WERI-Rb-1 (cell line): ENCODE measurements at regions not wholly inside any gene's neighbourhood (a gene's known extent, or its start where the extent isn't known, plus 50 kb on each side); places are given as distances from the start of the nearest gene placed in this dataset.

Source experiments
- DNase-seq: peaks from one replicate; pipeline ENCODE4 v3.0.0-alpha.2; 2020
- H3K27ac ChIP-seq: fragments of 250-450 bp; sonication (Bioruptor Pico); 2 replicates; pipeline ENCODE4 v1.5.1; 2020; ENCODE audit warnings: mild to moderate bottlenecking, moderate library complexity
- H3K27me3 ChIP-seq: fragments of 250-450 bp; sonication (Bioruptor Pico); 2 replicates; pipeline ENCODE4 v1.5.1; 2021; ENCODE audit warnings: mild to moderate bottlenecking, low read depth, moderate library complexity; ENCODE audit not compliant: insufficient read depth, severe bottlenecking
- H3K36me3 ChIP-seq: fragments of 250-450 bp; sonication (Bioruptor Pico); 2 replicates; pipeline ENCODE4 v1.5.1; 2020; ENCODE audit warnings: mild to moderate bottlenecking, moderate library complexity
- H3K4me3 ChIP-seq: 2 replicates; pipeline ENCODE4 v1.5.1; 2011; ENCODE audit warnings: low read depth, mild to moderate bottlenecking, control low read depth, low read length
- H3K9me3 ChIP-seq: fragments of 250-450 bp; sonication (Bioruptor Pico); 2 replicates; pipeline ENCODE4 v1.5.1; 2021; ENCODE audit warnings: mild to moderate bottlenecking, moderate library complexity; ENCODE audit not compliant: severe bottlenecking
- TF ChIP-seq, protein P1 (sequence below): IDR thresholded peaks from 2 replicates; pipeline ENCODE4 v1.5.1; 2011; ENCODE audit warnings: low read depth, mild to moderate bottlenecking, control low read depth, inconsistent platforms, low read length

DNA sequence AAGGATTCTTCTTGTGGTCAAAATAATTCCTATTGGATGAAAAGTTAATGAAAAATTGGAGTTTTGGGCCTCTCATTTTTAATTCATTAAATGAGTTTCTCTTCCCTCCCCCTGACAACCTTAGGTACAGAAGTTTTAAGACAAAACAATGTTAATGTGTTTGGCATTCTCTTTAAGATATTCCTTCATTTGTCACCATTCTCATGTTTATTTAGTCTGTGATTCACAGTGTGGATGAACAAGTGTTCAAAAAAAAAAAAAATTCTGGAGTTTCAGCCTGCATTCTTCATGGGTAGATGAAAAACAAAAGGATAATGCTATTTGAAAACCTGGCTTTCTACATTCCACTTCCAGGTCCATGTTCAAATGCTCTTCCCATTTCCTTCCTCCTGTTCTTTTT is 172.6 kb upstream of the LUZP2 start:
- H3K4me3 ChIP-seq = no peak overlapping the region
- TF ChIP-seq, protein P1, sequence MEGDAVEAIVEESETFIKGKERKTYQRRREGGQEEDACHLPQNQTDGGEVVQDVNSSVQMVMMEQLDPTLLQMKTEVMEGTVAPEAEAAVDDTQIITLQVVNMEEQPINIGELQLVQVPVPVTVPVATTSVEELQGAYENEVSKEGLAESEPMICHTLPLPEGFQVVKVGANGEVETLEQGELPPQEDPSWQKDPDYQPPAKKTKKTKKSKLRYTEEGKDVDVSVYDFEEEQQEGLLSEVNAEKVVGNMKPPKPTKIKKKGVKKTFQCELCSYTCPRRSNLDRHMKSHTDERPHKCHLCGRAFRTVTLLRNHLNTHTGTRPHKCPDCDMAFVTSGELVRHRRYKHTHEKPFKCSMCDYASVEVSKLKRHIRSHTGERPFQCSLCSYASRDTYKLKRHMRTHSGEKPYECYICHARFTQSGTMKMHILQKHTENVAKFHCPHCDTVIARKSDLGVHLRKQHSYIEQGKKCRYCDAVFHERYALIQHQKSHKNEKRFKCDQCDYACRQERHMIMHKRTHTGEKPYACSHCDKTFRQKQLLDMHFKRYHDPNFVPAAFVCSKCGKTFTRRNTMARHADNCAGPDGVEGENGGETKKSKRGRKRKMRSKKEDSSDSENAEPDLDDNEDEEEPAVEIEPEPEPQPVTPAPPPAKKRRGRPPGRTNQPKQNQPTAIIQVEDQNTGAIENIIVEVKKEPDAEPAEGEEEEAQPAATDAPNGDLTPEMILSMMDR = no peak
- H3K36me3 ChIP-seq = no peaks in the 10 kb centered on the region
- DNase-seq = no peak
- no peaks in the 10 kb centered on the region for H3K27me3 ChIP-seq
- no peak overlapping the region for H3K27ac ChIP-seq
- no peaks in the 10 kb centered on the region for H3K9me3 ChIP-seq

DNA sequence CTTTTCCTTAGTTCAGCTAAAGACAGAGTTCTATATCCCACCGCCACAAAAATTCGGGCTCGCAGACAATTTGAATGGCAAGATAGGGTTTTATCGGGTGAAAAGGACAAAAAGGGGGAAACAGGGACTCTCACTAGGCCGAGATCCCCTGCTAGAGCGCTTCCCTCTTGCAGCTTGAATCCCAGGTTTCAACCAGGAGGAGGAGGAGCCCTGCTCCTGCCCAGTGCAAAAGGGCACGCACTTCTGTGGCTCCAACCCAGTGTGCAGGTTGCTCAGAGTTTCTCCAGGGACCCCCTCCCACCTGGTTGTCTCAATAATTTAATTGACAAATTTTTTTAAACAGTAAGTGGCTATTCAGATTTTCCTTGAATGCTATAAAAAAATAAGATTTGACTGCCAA is 152.6 kb upstream of the LUZP2 start:
- H3K27ac ChIP-seq = no peak overlapping the region
- TF ChIP-seq, protein P1 = no peak
- no peaks in the 10 kb centered on the region for H3K9me3 ChIP-seq
- no peak for DNase-seq
- no peaks in the 10 kb centered on the region for H3K36me3 ChIP-seq
- no peak overlapping the region for H3K4me3 ChIP-seq
- H3K27me3 ChIP-seq = no peaks in the 10 kb centered on the region

DNA sequence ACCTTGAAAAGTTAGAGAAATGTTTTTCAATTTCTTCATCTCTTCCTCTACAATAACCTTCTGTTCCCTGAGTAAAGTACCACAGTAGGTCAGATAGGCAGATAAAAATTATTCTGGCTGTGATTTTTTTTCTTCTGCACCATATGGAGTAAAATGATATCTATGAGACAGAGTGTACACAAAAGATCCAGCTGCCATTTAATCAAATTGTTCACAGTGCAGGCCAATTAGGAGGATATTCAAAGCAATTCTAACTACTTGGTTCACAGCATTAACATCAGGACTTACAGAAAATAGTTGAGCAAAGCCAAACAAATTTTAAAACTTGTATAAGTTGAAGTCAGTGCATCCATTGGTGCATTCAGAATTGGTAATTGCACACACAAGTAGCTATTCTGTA is 147.9 kb upstream of the LUZP2 start:
- DNase-seq = no peak
- Histone ChIP-seq H3K27me3 (no peaks in the 10 kb centered on the region), H3K36me3 (no peaks in the 10 kb centered on the region), H3K27ac (no peak overlapping the region), H3K4me3 (no peak overlapping the region), H3K9me3 (no peaks in the 10 kb centered on the region)
- TF ChIP-seq, protein P1 = no peak

DNA sequence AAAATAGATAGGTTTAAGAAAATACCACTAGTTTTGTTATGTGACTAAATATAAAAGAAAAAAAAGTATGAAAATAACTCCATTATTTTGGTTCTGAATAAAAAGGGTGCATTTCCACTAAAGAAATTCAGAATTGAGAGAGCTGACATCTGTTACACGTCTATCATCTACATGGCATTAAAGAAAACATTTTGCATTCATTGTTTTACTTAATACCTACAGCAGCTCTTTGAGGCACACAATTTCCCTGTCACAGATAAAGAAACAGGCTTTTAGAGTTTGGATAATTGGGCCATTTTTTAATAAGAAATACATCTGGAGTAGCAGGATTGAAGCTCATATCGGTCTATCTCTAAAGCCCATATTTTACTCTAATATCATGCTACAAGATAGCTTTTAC is 145.7 kb upstream of the LUZP2 start:
- TF ChIP-seq, protein P1 = no peak

DNA sequence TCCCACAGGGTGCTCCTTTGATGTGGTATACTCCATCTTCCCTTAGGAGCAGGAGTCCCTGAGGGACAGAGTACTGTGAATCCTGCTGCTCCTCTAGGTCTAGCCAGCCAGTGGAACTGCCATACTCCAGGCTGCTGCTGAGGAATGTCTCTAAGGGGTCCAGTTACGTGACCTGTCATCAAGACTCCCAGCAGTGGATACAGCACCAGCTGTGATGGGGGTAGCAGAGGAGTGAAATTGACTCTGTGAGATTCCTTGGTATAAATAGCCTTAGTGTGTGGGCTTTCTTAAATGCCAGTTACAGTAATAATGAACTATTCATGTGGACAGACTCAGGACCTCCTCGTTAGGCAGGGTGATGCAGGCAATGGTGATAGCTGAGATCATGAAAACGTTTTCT is 140.4 kb upstream of the LUZP2 start:
- Histone ChIP-seq H3K27me3 (no peaks in the 10 kb centered on the region), H3K36me3 (no peaks in the 10 kb centered on the region), H3K4me3 (no peak overlapping the region), H3K9me3 (no peaks in the 10 kb centered on the region), H3K27ac (no peak overlapping the region)
- TF ChIP-seq, protein P1 = no peak
- no peak for DNase-seq

More for the DNA sequence above, 145.7 kb upstream of the LUZP2 start:
- H3K27ac ChIP-seq = no peak overlapping the region
- DNase-seq = no peak
- H3K27me3 ChIP-seq = no peaks in the 10 kb centered on the region
- no peaks in the 10 kb centered on the region for H3K9me3 ChIP-seq
- H3K4me3 ChIP-seq = no peak overlapping the region
- H3K36me3 ChIP-seq = no peaks in the 10 kb centered on the region

DNA sequence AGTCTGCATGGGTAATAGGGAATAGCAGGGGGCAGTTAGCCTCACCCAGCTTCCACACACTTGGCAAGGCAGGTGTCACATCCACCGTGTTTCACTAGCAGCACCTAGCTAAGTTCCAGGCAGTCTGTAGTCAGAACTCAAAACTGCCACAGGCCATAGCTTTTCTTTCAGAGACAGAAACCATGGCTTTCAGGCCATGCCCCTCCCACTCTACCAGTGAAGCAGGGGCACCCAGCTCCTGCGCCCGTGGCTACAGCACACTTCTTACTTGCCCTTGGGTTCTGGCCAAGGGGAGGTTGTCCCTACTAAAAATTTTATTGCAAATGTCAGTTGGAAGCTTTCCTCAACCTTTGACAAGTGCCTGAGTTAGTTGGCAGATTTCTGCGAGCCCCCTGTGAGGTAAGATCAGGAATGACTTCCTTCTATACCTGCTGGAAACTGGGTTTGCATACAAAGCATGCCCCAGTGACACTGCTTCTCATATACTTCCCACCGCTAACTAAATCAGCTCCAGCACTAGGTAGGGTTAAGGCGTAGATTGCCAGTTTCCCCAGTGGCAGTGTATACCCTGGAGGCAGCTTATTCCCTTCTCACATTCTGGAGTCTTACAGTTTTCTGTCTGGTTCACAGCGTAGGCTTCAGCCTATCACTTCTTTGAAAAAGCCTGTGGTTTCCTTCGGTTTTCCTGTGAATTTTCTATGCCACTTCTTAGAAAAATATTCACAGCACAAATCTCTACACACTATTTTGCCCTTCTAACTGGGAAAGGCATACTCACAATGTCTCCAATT is 139.0 kb upstream of the LUZP2 start:
- TF ChIP-seq, protein P1 = no peak
- no peak for DNase-seq
- Histone ChIP-seq H3K27ac (no peak overlapping the region), H3K4me3 (no peak overlapping the region), H3K27me3 (no peaks in the 10 kb centered on the region), H3K36me3 (no peaks in the 10 kb centered on the region), H3K9me3 (no peaks in the 10 kb centered on the region)
